ENCODE measurements at regions not wholly inside any gene's neighbourhood (a gene's known extent, or its start where the extent isn't known, plus 50 kb on each side); places are given as distances from the start of the nearest gene placed in this dataset.

GRCh38 chr18:59959606-59960005, 59.8 kb downstream of the PMAIP1 start (continued):
- TF ChIP-seq SMC3 (IDR thresholded peaks at IDR 0.05; ENCODE audit: low read depth, low read length) = no peak
- TF ChIP-seq EP300 (IDR thresholded peaks at IDR 0.05; ENCODE audit: borderline replicate concordance in 1 of 2, low read depth in 1 of 2, low read length in 1 of 2) = no peak
- no peak for TF ChIP-seq GATA2 (CRISPR knock-in tag; IDR thresholded peaks at IDR 0.05)
- no peak for TF ChIP-seq REST (IDR thresholded peaks at IDR 0.05; ENCODE audit: low read depth, low read length)
- TF ChIP-seq TCF12 (IDR thresholded peaks at IDR 0.05) = no peak
- no peak for TF ChIP-seq ELF1 (IDR thresholded peaks at IDR 0.05)

- no peaks in the 10 kb centered on the region for H3K9me3 ChIP-seq
- peaks cover 8 to 20% of the 10 kb centered on the region in 2 experiments for H3K4me1 ChIP-seq (ENCODE audit: control insufficient read depth in 1 of 2, insufficient read depth in 2 of 2, low read depth in 1 of 2, low read length in 1 of 2)
- no peak overlapping the region; the same call in 1 of the 2 replicates for H3K4me2 ChIP-seq
- no peak overlapping the region for H3K9ac ChIP-seq
- no peak overlapping the region for H3K4me3 ChIP-seq (ENCODE audit: low read depth in 2 of 2, low read length in 1 of 2)
- H4K20me1 ChIP-seq (ENCODE audit: insufficient read depth) = no peaks in the 10 kb centered on the region
- H3K79me2 ChIP-seq (ENCODE audit: insufficient read depth) = no peaks in the 10 kb centered on the region
- ChIA-PET CTCF (no interaction called here), POLR2A (no interaction called here)
- no peak overlapping the region; a peak in 1 of 4 replicates for H3K27ac ChIP-seq (ENCODE audit: low read depth in 2 of 2, low read length in 1 of 2)
- H3K9me2 ChIP-seq = no peaks in the 10 kb centered on the region
- H2AFZ ChIP-seq (ENCODE audit: low read depth) = no peak overlapping the region
- H3K27me3 ChIP-seq (ENCODE audit: insufficient read depth) = no peaks in the 10 kb centered on the region
- 59% methylated on average over 3 of the region's 3 CpGs for WGBS (ENCODE audit: low lambda C conversion rate)
- H3F3A ChIP-seq (replicated peaks; ENCODE audit: insufficient read depth) = peaks cover 16% of the 10 kb centered on the region
- DNase-seq = no peak
- no peaks in the 10 kb centered on the region for H3K36me3 ChIP-seq (replicated peaks in 1 of 2; ENCODE audit: control insufficient read depth in 1 of 2, insufficient read depth in 2 of 2, low read length in 1 of 2)
- TF ChIP-seq GABPA (IDR thresholded peaks at IDR 0.05; ENCODE audit: low read depth) = no peak
- no peak for TF ChIP-seq USF2 (IDR thresholded peaks at IDR 0.05; ENCODE audit: borderline replicate concordance, low read depth, low read length)
- no peak for TF ChIP-seq RFX5 (IDR thresholded peaks at IDR 0.05; ENCODE audit: low read length)
- TF ChIP-seq ELF1 (IDR thresholded peaks at IDR 0.05) = no peak
- no peak for TF ChIP-seq EZH2phosphoT487 (IDR thresholded peaks at IDR 0.05; ENCODE audit: borderline replicate concordance, low read depth)
- TF ChIP-seq TEAD4 (IDR thresholded peaks at IDR 0.05; ENCODE audit: borderline replicate concordance, insufficient read depth) = peak; percentile 50; the same call in 1 of the 2 replicates
- peak; percentile 80 for TF ChIP-seq NFIC (IDR thresholded peaks at IDR 0.05; ENCODE audit: borderline replicate concordance)
- no peak for TF ChIP-seq RAD21 (IDR thresholded peaks at IDR 0.05; ENCODE audit: low read length)
- TF ChIP-seq MEF2A (IDR thresholded peaks at IDR 0.05; ENCODE audit: borderline replicate concordance, low read depth) = no peak
- no peak for TF ChIP-seq CTCF (IDR thresholded peaks at IDR 0.05)
- TF ChIP-seq YY1 (IDR thresholded peaks at IDR 0.05; ENCODE audit: low read depth) = no peak
- peak; percentile 73 for TF ChIP-seq TCF12 (IDR thresholded peaks at IDR 0.05)
- no peak for TF ChIP-seq SMC3 (IDR thresholded peaks at IDR 0.05; ENCODE audit: low read depth, low read length)
- peak in 1 of 2 experiments; percentile 59; a peak in 1 of 4 replicates for TF ChIP-seq EP300 (IDR thresholded peaks at IDR 0.05; ENCODE audit: borderline replicate concordance in 1 of 2, low read depth in 1 of 2, low read length in 1 of 2)
- TF ChIP-seq CHD2 (IDR thresholded peaks at IDR 0.05; ENCODE audit: low read length, partially characterized antibody) = no peak
- TF ChIP-seq IRF3 (IDR thresholded peaks at IDR 0.05; ENCODE audit: low read depth, low read length) = no peak
- TF ChIP-seq PBX3 (IDR thresholded peaks at IDR 0.05) = peak; percentile 50; the same call in 1 of the 2 replicates
- no peak; the same call in 1 of the 2 replicates for TF ChIP-seq RXRA (IDR thresholded peaks at IDR 0.05; ENCODE audit: borderline replicate concordance, low read depth)
- peak; percentile 74 for TF ChIP-seq JUND (IDR thresholded peaks at IDR 0.05)
- TF ChIP-seq POLR2AphosphoS5 (IDR thresholded peaks at IDR 0.05; ENCODE audit: low read depth, low read length) = no peak; the same call in 1 of the 2 replicates
- peak; percentile 75; the same call in 1 of the 2 replicates for TF ChIP-seq FOSL2 (IDR thresholded peaks at IDR 0.05; ENCODE audit: borderline replicate concordance, low read depth)
- TF ChIP-seq GATA2 (CRISPR knock-in tag; IDR thresholded peaks at IDR 0.05) = no peak
- TF ChIP-seq MXI1 (IDR thresholded peaks at IDR 0.05; ENCODE audit: low read depth, low read length) = no peak
- no peak for TF ChIP-seq NRF1 (IDR thresholded peaks at IDR 0.05; ENCODE audit: low read depth, low read length)
Observed at GRCh38 chr18:59959073-59959472, 59.3 kb downstream of the PMAIP1 start.
